Upper lobe of left lung (tissue), 6 donors: ENCODE measurements at regions not wholly inside any gene's neighbourhood (a gene's known extent, or its start where the extent isn't known, plus 50 kb on each side); places are given as distances from the start of the nearest gene placed in this dataset.

ENCODE experiments used
- ATAC-seq, 2 donors: fragments of 200-7000 bp; cut with Tn5 transposase; one replicate each; pipeline ENCODE4 v1.9.1; 2022; ENCODE audit warnings: mild to moderate bottlenecking in 2 of 2, moderate library complexity in 2 of 2; ENCODE audit not compliant: low FRiP score in 2 of 2
- DNase-seq, 2 donors: peaks; one replicate each; pipeline ENCODE4 v3.0.0-alpha.2; 2019 to 2020
- H3K27ac ChIP-seq, 4 donors: fragments of 200-600 bp; sonication (generic); one replicate each; pipeline ENCODE4 v1.5.1; 2016 to 2019
- H3K27me3 ChIP-seq, 4 donors: fragments of 200-600 bp; sonication (generic); one replicate each; pipeline ENCODE4 v1.5.1; 2017 to 2019
- H3K36me3 ChIP-seq, 4 donors: fragments of 200-600 bp; sonication (generic); one replicate each; pipeline ENCODE4 v1.5.1; 2016 to 2019
- H3K4me1 ChIP-seq, 4 donors: fragments of 200-600 bp; sonication (generic); one replicate each; pipeline ENCODE4 v1.5.1; 2018 to 2019
- H3K4me3 ChIP-seq, 4 donors: fragments of 200-600 bp; sonication (generic); one replicate each; pipeline ENCODE4 v1.5.1; 2017 to 2019; ENCODE audit warnings: mild to moderate bottlenecking in 2 of 4, moderate library complexity in 1 of 4
- H3K9me3 ChIP-seq, 4 donors: fragments of 200-600 bp; sonication (generic); one replicate each; pipeline ENCODE4 v1.5.1; 2018 to 2019
- EP300 ChIP-seq, 4 donors: sonication (generic); formaldehyde crosslinking; IDR thresholded peaks; one replicate each; pipeline ENCODE4 v1.5.1; 2017; ENCODE audit warnings: antibody characterized with exemption in 4 of 4, control low read depth in 2 of 4
- POLR2A ChIP-seq, 4 donors: fragments of 450-650 bp; IDR thresholded peaks; one replicate each; pipeline ENCODE4 v1.5.1; 2016 to 2017; ENCODE audit warnings: antibody characterized with exemption in 4 of 4, mild to moderate bottlenecking in 2 of 4
- POLR2AphosphoS5 ChIP-seq, 2 donors: sonication (generic); formaldehyde crosslinking; IDR thresholded peaks; one replicate each; pipeline ENCODE4 v1.5.1; 2017; ENCODE audit warnings: antibody characterized with exemption in 2 of 2
- WGBS, 2 donors: methylation state at CpG; one replicate each; pipeline ENCODE4 v1.1.5; 2017 to 2018; 5-methylcytosine and 5-hydroxymethylcytosine counted together
- TF ChIP-seq, protein P1 (sequence below), 6 experiments: fragments of 450-650 bp in 4 of 6; fragments of 200-600 bp in 2 of 6; sonication (generic) in 2 of 6; IDR thresholded peaks; one replicate each; pipeline ENCODE4 v1.5.1; 2016 to 2019; ENCODE audit warnings: antibody characterized with exemption in 6 of 6
- donor health status: DM: no; HTN: no; CAD: no; lungs with moderate emphysema.
- donor health status: DM: no; HTN: yes; CAD: no; lungs with severe emphysema.

DNA sequence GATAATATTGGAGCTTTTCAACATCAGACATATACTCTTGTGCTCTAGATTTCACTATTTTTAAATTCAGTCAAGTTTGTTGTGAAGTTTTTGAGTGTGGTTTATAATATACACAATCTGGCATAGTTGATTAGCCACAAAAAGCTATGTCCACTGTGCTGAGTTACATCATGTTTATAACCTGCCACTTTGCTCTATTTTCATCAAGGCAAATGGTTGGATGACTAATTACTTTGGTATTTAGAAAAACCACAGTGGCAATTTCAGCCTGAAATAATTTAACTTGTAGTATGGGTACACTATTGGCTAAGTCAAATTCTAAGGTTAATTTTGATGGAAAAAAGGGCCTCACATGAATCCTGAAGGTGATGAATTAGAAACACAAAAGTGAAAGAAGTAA, 262.6 kb downstream of the C4orf33 start:
- TF ChIP-seq EP300 (IDR thresholded peaks at IDR 0.05) (no peak), POLR2AphosphoS5 (IDR thresholded peaks at IDR 0.05) (no peak), POLR2A (IDR thresholded peaks at IDR 0.05) (no peak)
- TF ChIP-seq, protein P1, sequence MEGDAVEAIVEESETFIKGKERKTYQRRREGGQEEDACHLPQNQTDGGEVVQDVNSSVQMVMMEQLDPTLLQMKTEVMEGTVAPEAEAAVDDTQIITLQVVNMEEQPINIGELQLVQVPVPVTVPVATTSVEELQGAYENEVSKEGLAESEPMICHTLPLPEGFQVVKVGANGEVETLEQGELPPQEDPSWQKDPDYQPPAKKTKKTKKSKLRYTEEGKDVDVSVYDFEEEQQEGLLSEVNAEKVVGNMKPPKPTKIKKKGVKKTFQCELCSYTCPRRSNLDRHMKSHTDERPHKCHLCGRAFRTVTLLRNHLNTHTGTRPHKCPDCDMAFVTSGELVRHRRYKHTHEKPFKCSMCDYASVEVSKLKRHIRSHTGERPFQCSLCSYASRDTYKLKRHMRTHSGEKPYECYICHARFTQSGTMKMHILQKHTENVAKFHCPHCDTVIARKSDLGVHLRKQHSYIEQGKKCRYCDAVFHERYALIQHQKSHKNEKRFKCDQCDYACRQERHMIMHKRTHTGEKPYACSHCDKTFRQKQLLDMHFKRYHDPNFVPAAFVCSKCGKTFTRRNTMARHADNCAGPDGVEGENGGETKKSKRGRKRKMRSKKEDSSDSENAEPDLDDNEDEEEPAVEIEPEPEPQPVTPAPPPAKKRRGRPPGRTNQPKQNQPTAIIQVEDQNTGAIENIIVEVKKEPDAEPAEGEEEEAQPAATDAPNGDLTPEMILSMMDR (IDR thresholded peaks at IDR 0.05), result no peak
- no peaks in the 10 kb centered on the region for H3K36me3 ChIP-seq

GRCh38 chr4:129359461-129359860, 263.5 kb downstream of the C4orf33 start:
- no peak for ATAC-seq
- H3K4me3 ChIP-seq, result no peak overlapping the region
- no peaks in the 10 kb centered on the region for H3K36me3 ChIP-seq
- H3K9me3 ChIP-seq, result no peaks in the 10 kb centered on the region
- no peaks in the 10 kb centered on the region for H3K27me3 ChIP-seq
- H3K4me1 ChIP-seq, result peaks cover 0 to 4% (median 0%) of the 10 kb centered on the region in 4 donors
- DNase-seq, result no peak
- TF ChIP-seq POLR2AphosphoS5 (IDR thresholded peaks at IDR 0.05), result no peak
- TF ChIP-seq, protein P1 (IDR thresholded peaks at IDR 0.05), result no peak
- H3K27ac ChIP-seq, result no peak overlapping the region

More for the DNA sequence above, 262.6 kb downstream of the C4orf33 start:
- DNase-seq, result no peak
- no peak overlapping the region for H3K4me3 ChIP-seq
- peaks cover 0 to 4% (median 0%) of the 10 kb centered on the region in 4 donors for H3K4me1 ChIP-seq
- no peak overlapping the region for H3K27ac ChIP-seq
- H3K27me3 ChIP-seq, result no peaks in the 10 kb centered on the region
- ATAC-seq, result no peak
- H3K9me3 ChIP-seq, result no peaks in the 10 kb centered on the region

GRCh38 chr4:129362691-129363274, 266.8 kb downstream of the C4orf33 start:
- Histone ChIP-seq H3K4me3 (no peak overlapping the region), H3K27me3 (no peaks in the 10 kb centered on the region), H3K4me1 (peaks cover 0 to 4% (median 0%) of the 10 kb centered on the region in 4 donors), H3K27ac (no peak overlapping the region), H3K9me3 (no peaks in the 10 kb centered on the region), H3K36me3 (no peaks in the 10 kb centered on the region)
- TF ChIP-seq, protein P1 (IDR thresholded peaks at IDR 0.05), result peak; percentile 54 to 78 (median 66)
- TF ChIP-seq EP300 (IDR thresholded peaks at IDR 0.05), result no peak
- ATAC-seq (peak in 1 of 2 donors; percentile 84), DNase-seq (peak in 1 of 2 donors; percentile 41)
- WGBS, 2 donors, result 11 to 16% methylated on average over 5 of the region's 5 CpGs

DNA sequence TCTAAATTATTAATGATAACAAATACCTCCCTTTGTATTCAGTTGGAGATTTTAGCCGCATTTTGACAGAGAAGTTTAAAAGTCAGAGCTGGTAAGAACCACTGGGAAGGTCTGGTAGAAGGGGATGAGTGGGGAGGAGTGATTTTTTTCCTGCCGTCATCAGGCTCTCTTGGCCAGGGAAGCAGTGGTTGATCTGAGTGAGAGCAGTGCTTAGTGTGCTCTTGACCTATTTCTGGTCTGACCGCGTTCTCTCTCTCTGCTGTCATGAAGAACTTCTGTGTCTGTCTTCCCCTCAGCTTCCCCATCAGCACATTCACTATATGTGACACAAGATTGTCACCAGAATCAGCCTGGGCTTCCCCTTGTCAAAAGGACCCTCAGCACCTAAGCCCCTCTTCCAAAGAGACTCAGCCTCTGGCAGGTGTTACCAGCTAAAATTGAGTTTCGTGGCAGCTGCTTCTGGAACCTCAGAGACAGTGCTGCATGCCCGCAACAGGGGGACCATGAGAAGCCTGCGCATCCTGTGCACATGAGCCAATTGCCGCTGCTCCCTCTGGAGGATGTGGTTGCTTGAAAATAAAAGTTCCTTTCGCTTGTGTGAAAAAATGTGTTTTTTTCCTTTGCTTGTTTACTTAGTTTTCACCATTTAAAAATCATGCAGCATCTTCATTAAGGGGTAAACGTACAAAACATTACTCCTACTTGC, 268.9 kb downstream of the C4orf33 start:
- TF ChIP-seq POLR2AphosphoS5 (IDR thresholded peaks at IDR 0.05) (no peak), EP300 (IDR thresholded peaks at IDR 0.05) (no peak), POLR2A (IDR thresholded peaks at IDR 0.05) (no peak)
- TF ChIP-seq, protein P1 (IDR thresholded peaks at IDR 0.05), result no peak
- H3K4me1 ChIP-seq, result no peaks in the 10 kb centered on the region
- ATAC-seq (no peak), DNase-seq (no peak)
- WGBS, 2 donors, result 68 to 80% methylated on average over 10 of the region's 10 CpGs
- H3K27me3 ChIP-seq, result no peaks in the 10 kb centered on the region
- no peaks in the 10 kb centered on the region for H3K9me3 ChIP-seq
- H3K27ac ChIP-seq, result no peak overlapping the region
- no peaks in the 10 kb centered on the region for H3K36me3 ChIP-seq
- no peak overlapping the region for H3K4me3 ChIP-seq
